ENCODE measurements at regions not wholly inside any gene's neighbourhood (a gene's known extent, or its start where the extent isn't known, plus 50 kb on each side); places are given as distances from the start of the nearest gene placed in this dataset.
"Not testable (repeated sequence)": the region's sequence is repeated elsewhere in the genome, so short reads cannot be mapped to it uniquely, and the experiment has no call there.

- DNase-seq (no peak), ATAC-seq (ENCODE audit: poor library complexity) (peak; percentile 36)
- intact Hi-C loops (cut with DNase I): no loop called here
Observed at GRCh38 chr3:27570421-27571106, 86.4 kb upstream of the SLC4A7 start.

GRCh38 chr3:27568393-27568792 is 84.2 kb upstream of the SLC4A7 start:
- DNase-seq: peak; percentile 79
- ATAC-seq (ENCODE audit: poor library complexity): peak; percentile 81
- intact Hi-C loops (cut with DNase I): no loop called here

GRCh38 chr3:27567251-27567650 is 83.1 kb upstream of the SLC4A7 start:
- intact Hi-C loops (cut with DNase I): no loop called here
- ATAC-seq (ENCODE audit: poor library complexity) (no peak), DNase-seq (no peak)

GRCh38 chr3:27565201-27565852 is 81.1 kb upstream of the SLC4A7 start:
- intact Hi-C loops (cut with DNase I): no loop called here

GRCh38 chr3:27561576-27561975 is 77.4 kb upstream of the SLC4A7 start:
- intact Hi-C loops (cut with DNase I): no loop called here
- DNase-seq: no peak
- ATAC-seq (ENCODE audit: poor library complexity): no peak

More at GRCh38 chr3:27565201-27565852, 81.1 kb upstream of the SLC4A7 start:
- no peak for ATAC-seq (ENCODE audit: poor library complexity)
- no peak for DNase-seq

GRCh38 chr3:27560484-27561056 is 76.4 kb upstream of the SLC4A7 start:
- no peak for DNase-seq
- ATAC-seq (ENCODE audit: poor library complexity): no peak
- intact Hi-C loops (cut with DNase I): no loop called here

- DNase-seq: peak; percentile 60
- peak; percentile 68 for ATAC-seq (ENCODE audit: poor library complexity)
- intact Hi-C loops (cut with DNase I): no loop called here
Observed at GRCh38 chr3:27559835-27560234, 75.7 kb upstream of the SLC4A7 start.

- DNase-seq (no peak), ATAC-seq (ENCODE audit: poor library complexity) (no peak)
- intact Hi-C loops (cut with DNase I): no loop called here
Observed at GRCh38 chr3:27559381-27559780, 75.2 kb upstream of the SLC4A7 start.

- ATAC-seq (ENCODE audit: poor library complexity) (peak; percentile 42), DNase-seq (no peak)
- intact Hi-C loops (cut with DNase I): no loop called here
Observed at GRCh38 chr3:27557411-27557810, 73.2 kb upstream of the SLC4A7 start.

GRCh38 chr3:27556887-27557286 is 72.7 kb upstream of the SLC4A7 start:
- intact Hi-C loops (cut with DNase I): no loop called here
- peak; percentile 40 for ATAC-seq (ENCODE audit: poor library complexity)
- DNase-seq: no peak

GRCh38 chr3:27554706-27555105 is 70.5 kb upstream of the SLC4A7 start:
- peak; percentile 51 for ATAC-seq (ENCODE audit: poor library complexity)
- intact Hi-C loops (cut with DNase I): no loop called here
- no peak for DNase-seq

- peak; percentile 51 for ATAC-seq (ENCODE audit: poor library complexity)
- DNase-seq: no peak
- intact Hi-C loops (cut with DNase I): no loop called here
Observed at GRCh38 chr3:27553886-27554540, 69.8 kb upstream of the SLC4A7 start.

GRCh38 chr3:27552708-27553107 is 68.5 kb upstream of the SLC4A7 start:
- intact Hi-C loops (cut with DNase I); ATAC-seq (ENCODE audit: poor library complexity); DNase-seq: not testable (repeated sequence)

- intact Hi-C loops (cut with DNase I); DNase-seq; ATAC-seq (ENCODE audit: poor library complexity): not testable (repeated sequence)
Observed at GRCh38 chr3:27551413-27551812, 67.2 kb upstream of the SLC4A7 start.

- DNase-seq (no peak), ATAC-seq (ENCODE audit: poor library complexity) (no peak)
- intact Hi-C loops (cut with DNase I): no loop called here
Observed at GRCh38 chr3:27545061-27545460, 60.9 kb upstream of the SLC4A7 start.

- peak; percentile 85 for ATAC-seq (ENCODE audit: poor library complexity)
- intact Hi-C loops (cut with DNase I): no loop called here
- DNase-seq: no peak
Observed at GRCh38 chr3:27544372-27544865, 60.2 kb upstream of the SLC4A7 start.

- no peak for DNase-seq
- ATAC-seq (ENCODE audit: poor library complexity): no peak
- intact Hi-C loops (cut with DNase I): no loop called here
Observed at GRCh38 chr3:27542476-27542875, 58.3 kb upstream of the SLC4A7 start.

- intact Hi-C loops (cut with DNase I): no loop called here
- DNase-seq: no peak
- ATAC-seq (ENCODE audit: poor library complexity): no peak
Observed at GRCh38 chr3:27540231-27540630, 56.0 kb upstream of the SLC4A7 start.

GRCh38 chr3:27536491-27536890 is 52.3 kb upstream of the SLC4A7 start:
- ATAC-seq (ENCODE audit: poor library complexity) (peak; percentile 68), DNase-seq (no peak)
- intact Hi-C loops (cut with DNase I): no loop called here

Measured in Right ventricle myocardium superior (tissue), 1 donor.